Upper lobe of right lung (tissue), 1 donor: ENCODE measurements at regions not wholly inside any gene's neighbourhood (a gene's known extent, or its start where the extent isn't known, plus 50 kb on each side); places are given as distances from the start of the nearest gene placed in this dataset.

ENCODE experiments used
- ATAC-seq: fragments of 200-7000 bp; cut with Tn5 transposase; one replicate; pipeline ENCODE4 v1.9.1; 2020; ENCODE audit warnings: mild to moderate bottlenecking, moderate library complexity
- DNase-seq: peaks from one replicate; pipeline ENCODE4 v3.0.0-alpha.2; 2020
- H3K27ac ChIP-seq: fragments of 200-600 bp; one replicate; pipeline ENCODE4 v1.8.0; 2022
- H3K27me3 ChIP-seq: fragments of 200-600 bp; one replicate; pipeline ENCODE4 v1.8.0; 2022; ENCODE audit warnings: mild to moderate bottlenecking
- H3K36me3 ChIP-seq: fragments of 200-600 bp; one replicate; pipeline ENCODE4 v1.8.0; 2022
- H3K4me1 ChIP-seq: fragments of 200-600 bp; one replicate; pipeline ENCODE4 v1.8.0; 2022
- H3K4me3 ChIP-seq: fragments of 200-600 bp; one replicate; pipeline ENCODE4 v1.8.0; 2022; ENCODE audit warnings: mild to moderate bottlenecking
- H3K9me3 ChIP-seq: fragments of 200-600 bp; one replicate; pipeline ENCODE4 v1.8.0; 2022
- CTCF ChIP-seq: fragments of 200-600 bp; IDR thresholded peaks from one replicate; pipeline ENCODE4 v1.8.0; 2022; ENCODE audit warnings: antibody characterized with exemption
- intact Hi-C: fragments of 100-400 bp; cut with DNase I; formaldehyde crosslinking; loops from one replicate; pipeline ENCODE4 v1.11.0; 2022
- donor health status: DM: no; HTN: yes; CAD: no; lungs with severe emphysema.

GRCh38 chr7:46011501-46011900 is 90.4 kb upstream of the IGFBP3 start:
- Histone ChIP-seq H3K4me1 (no peaks in the 10 kb centered on the region), H3K27ac (no peak overlapping the region), H3K4me3 (no peak overlapping the region), H3K9me3 (no peaks in the 10 kb centered on the region), H3K36me3 (no peaks in the 10 kb centered on the region), H3K27me3 (no peaks in the 10 kb centered on the region)
- ATAC-seq = no peak
- TF ChIP-seq CTCF = no peak
- DNase-seq = no peak
- intact Hi-C loops = no loop called here

GRCh38 chr7:46011059-46011458 is 90.0 kb upstream of the IGFBP3 start:
- H3K36me3 ChIP-seq = no peaks in the 10 kb centered on the region
- no peaks in the 10 kb centered on the region for H3K9me3 ChIP-seq
- H3K27ac ChIP-seq = no peak overlapping the region
- intact Hi-C loops = no loop called here
- no peaks in the 10 kb centered on the region for H3K4me1 ChIP-seq
- H3K27me3 ChIP-seq = no peaks in the 10 kb centered on the region
- DNase-seq = no peak
- ATAC-seq = no peak
- H3K4me3 ChIP-seq = no peak overlapping the region
- TF ChIP-seq CTCF = no peak

- no peak for ATAC-seq
- no peaks in the 10 kb centered on the region for H3K36me3 ChIP-seq
- no peak overlapping the region for H3K4me3 ChIP-seq
- no peak for TF ChIP-seq CTCF
- no peak for DNase-seq
- no peaks in the 10 kb centered on the region for H3K27me3 ChIP-seq
- H3K27ac ChIP-seq = no peak overlapping the region
- no peaks in the 10 kb centered on the region for H3K9me3 ChIP-seq
- no peaks in the 10 kb centered on the region for H3K4me1 ChIP-seq
- intact Hi-C loops = no loop called here
Observed at GRCh38 chr7:46009211-46009610, 88.1 kb upstream of the IGFBP3 start.

GRCh38 chr7:46007990-46008643 is 87.0 kb upstream of the IGFBP3 start:
- TF ChIP-seq CTCF = no peak
- no peaks in the 10 kb centered on the region for H3K27me3 ChIP-seq
- intact Hi-C loops = no loop called here
- DNase-seq (no peak), ATAC-seq (no peak)
- no peaks in the 10 kb centered on the region for H3K4me1 ChIP-seq
- no peaks in the 10 kb centered on the region for H3K36me3 ChIP-seq
- H3K27ac ChIP-seq = no peak overlapping the region
- H3K9me3 ChIP-seq = no peaks in the 10 kb centered on the region
- no peak overlapping the region for H3K4me3 ChIP-seq

- Histone ChIP-seq H3K4me3 (no peak overlapping the region), H3K36me3 (no peaks in the 10 kb centered on the region), H3K4me1 (no peaks in the 10 kb centered on the region), H3K27ac (no peak overlapping the region), H3K9me3 (no peaks in the 10 kb centered on the region), H3K27me3 (no peaks in the 10 kb centered on the region)
- ATAC-seq (no peak), DNase-seq (no peak)
- intact Hi-C loops = no loop called here
- no peak for TF ChIP-seq CTCF
Observed at GRCh38 chr7:46007194-46007593, 86.1 kb upstream of the IGFBP3 start.

- no peaks in the 10 kb centered on the region for H3K4me1 ChIP-seq
- no peak for ATAC-seq
- no peaks in the 10 kb centered on the region for H3K27me3 ChIP-seq
- no peak overlapping the region for H3K27ac ChIP-seq
- no peaks in the 10 kb centered on the region for H3K9me3 ChIP-seq
- no peaks in the 10 kb centered on the region for H3K36me3 ChIP-seq
- H3K4me3 ChIP-seq = no peak overlapping the region
- intact Hi-C loops = no loop called here
- no peak for DNase-seq
- no peak for TF ChIP-seq CTCF
Observed at GRCh38 chr7:46006723-46007122, 85.7 kb upstream of the IGFBP3 start.
